Erythroblast (primary cell): ENCODE measurements at regions not wholly inside any gene's neighbourhood (a gene's known extent, or its start where the extent isn't known, plus 50 kb on each side); places are given as distances from the start of the nearest gene placed in this dataset.

Experiments used
- GATA1 ChIP-seq: IDR thresholded peaks from 2 replicates; pipeline ENCODE4 v1.6.1; 2011; ENCODE audit warnings: low read depth, mild to moderate bottlenecking, control low read depth, low read length, moderate library complexity
- POLR2A ChIP-seq: IDR thresholded peaks from 2 replicates; pipeline ENCODE4 v1.6.1; 2011; ENCODE audit warnings: mild to moderate bottlenecking, low read length

- no peak for TF ChIP-seq POLR2A
- TF ChIP-seq GATA1 = no peak
Observed at GRCh38 chr18:42582266-42582665, 533.2 kb downstream of the RIT2 start.
